Stimulated activated naive CD8-positive, alpha-beta T cell treated with anti-CD3 and anti-CD28 coated beads, Interleukin-15, Interleukin-2, amounts not matched to agents 100 U/mL and 50 U/mL, for 24 hours (primary cell): ENCODE measurements at regions not wholly inside any gene's neighbourhood (a gene's known extent, or its start where the extent isn't known, plus 50 kb on each side); places are given as distances from the start of the nearest gene placed in this dataset.
A peak's percentile ranks its signal among the peaks of the same experiment; 100 is the strongest.
"Not testable (repeated sequence)": the region's sequence is repeated elsewhere in the genome, so short reads cannot be mapped to it uniquely, and the experiment has no call there.

ENCODE experiments used
- ATAC-seq: fragments of 150-1000 bp; cut with Tn5 transposase; one replicate; pipeline ENCODE4 v1.10.0; 2021
- DNase-seq: peaks from one replicate; pipeline ENCODE4 v3.0.0; 2021

DNA sequence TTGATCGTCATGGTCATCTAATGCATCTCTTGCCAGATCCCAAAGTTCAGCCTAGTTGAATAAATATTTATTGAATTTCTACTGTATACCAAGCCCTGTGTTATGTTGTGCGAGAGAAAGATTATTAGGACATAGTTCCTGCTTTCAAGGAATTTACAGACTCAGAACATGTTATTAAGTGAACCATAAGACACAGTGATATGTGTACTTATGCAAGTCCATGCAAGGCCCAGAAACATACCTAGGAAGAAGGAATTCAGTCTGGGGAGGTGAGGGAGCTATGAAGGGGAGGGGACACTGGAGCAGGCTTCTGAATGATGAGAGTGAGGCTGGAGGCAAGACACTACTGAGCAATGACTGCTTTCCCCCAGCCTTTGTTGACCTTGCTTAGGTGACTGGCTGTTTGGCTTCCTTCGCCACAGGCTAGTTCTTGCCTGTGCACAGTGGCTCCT, 81.4 kb downstream of the ACAA2 start:
- ATAC-seq (no peak), DNase-seq (no peak)

DNA sequence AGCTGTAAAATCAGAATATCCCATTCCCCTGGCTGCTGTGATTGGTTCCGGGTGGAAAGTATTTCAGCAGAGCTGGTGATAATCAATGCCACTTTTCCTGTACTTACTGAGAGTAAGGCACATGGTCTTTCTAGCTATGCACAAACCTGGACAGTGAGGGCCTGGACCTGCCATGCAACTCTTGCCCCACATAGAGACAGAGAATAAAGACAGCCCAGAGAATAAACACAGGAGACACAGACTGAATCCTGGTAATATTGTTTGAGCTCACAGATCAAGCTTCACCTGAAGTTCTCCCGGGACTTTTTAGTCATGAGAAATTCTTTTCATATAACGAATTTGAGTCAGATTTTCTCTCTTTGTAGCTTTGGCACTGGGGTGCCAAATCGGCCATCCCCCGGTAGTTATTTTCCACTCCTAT, 81.9 kb downstream of the ACAA2 start:
- ATAC-seq: no peak
- DNase-seq: no peak

- ATAC-seq (no peak), DNase-seq (no peak)
These were observed 82.4 kb downstream of the ACAA2 start for GRCh38 chr18:49730951-49731391.

GRCh38 chr18:49728542-49728941, 84.8 kb downstream of the ACAA2 start:
- ATAC-seq: no peak

GRCh38 chr18:49727816-49728215, 85.5 kb downstream of the ACAA2 start:
- no peak for DNase-seq
- no peak for ATAC-seq

More at GRCh38 chr18:49728542-49728941, 84.8 kb downstream of the ACAA2 start:
- peak; percentile 62 for DNase-seq

DNA sequence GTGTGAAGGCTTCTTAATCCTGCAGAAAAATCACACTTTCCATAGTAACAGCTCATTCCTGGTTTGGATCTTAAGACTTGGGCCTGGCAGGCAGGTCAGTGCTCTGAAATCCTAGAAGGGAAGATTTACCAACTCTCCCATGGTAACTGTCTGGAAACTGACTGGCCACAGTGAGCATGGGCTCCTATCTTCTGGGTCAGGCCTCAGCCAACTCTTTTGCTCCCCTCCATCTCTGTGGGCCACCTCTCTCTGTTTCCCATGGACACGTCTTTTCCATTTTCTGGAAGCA, 86.7 kb downstream of the ACAA2 start:
- ATAC-seq (no peak), DNase-seq (no peak)

DNA sequence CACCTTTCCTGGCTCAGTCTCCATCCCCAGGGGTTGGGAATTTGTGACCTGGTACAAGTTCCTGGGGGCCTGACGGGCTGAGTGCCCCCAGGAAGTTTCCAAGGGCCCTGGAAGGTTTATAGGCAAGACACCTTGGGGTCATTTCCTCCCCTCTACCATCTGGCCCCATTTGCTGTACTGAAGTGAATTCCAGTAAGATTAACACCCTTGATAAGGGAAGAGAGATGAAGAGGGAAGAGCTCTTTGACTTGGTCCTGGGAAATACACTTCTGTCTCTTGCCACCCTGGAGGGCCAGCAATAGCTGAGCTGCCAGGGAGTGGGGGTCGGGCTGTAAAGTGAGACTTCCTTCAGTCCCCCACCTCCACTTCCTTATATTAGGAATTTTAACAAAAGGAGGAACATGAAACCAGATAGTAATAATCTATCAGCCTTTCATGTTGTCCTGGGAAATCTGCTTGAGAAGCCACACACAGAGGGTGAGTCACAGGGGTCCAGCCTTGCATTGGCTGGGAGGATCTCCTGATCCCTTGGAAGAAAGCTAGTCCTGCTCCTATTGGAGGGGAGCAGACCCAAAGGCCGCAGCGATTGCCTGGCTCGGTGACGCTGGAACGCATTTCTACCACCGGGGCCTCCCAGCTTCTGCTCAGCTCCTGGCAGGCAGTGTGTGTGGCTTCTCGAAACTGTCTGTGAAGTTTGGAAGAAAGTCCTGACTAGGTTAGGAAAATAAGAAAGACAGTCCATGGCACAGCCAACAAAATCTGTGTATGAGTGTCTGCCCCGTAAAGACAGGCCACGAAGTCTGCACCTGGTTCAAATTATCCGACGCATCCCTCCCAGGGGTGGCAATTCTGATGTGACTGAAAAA, 87.3 kb downstream of the ACAA2 start:
- DNase-seq (no peak), ATAC-seq (no peak)

DNA sequence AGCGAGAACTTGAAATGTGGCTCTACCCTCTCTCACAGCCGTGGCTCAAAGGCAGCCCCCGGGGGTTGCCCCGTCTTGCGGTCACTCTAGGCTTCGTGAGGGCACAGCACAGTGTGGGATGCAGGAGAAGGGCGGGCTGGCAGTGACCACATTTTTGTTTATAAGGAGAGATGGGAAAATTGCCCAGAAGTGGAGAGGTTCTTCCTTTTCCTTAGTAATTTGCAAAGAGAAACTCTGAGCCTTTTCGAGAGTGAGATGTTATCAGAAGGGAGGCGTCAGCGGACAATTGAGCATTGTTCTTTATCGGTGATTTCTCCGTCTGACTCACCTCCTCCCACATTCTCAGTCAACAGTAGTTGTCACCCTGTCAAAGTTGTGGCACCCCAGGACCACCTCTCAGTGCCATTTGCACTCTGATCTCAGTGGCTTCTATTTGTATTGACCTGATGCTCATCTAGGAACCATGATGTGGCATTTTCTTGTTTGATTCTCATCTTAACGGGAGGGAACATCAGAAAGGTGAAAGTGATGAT, 89.6 kb downstream of the ACAA2 start:
- ATAC-seq: peak; percentile 91
- DNase-seq: peak; percentile 38

GRCh38 chr18:49722477-49722876, 90.9 kb downstream of the ACAA2 start:
- no peak for ATAC-seq
- no peak for DNase-seq

DNA sequence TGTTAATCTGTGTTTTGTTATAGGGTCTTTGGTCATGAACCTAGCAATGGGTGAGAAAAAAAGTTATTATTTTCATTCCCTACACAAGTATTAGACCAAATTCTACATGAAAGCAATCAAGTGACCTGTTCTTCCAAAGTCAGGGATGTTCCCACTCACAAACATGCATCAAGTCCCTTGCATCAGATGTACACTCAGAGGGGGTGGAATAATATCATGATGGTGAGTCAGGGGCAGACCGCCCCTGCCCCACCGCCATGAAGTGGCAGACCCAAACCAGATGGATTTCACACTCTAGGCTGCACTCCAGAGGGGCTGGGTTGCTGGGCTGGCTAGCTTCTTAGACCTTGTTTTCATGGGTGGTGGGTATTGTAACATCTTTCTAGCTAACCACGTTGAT, 91.4 kb downstream of the ACAA2 start:
- no peak for ATAC-seq
- DNase-seq: no peak

- not testable (repeated sequence) for DNase-seq, ATAC-seq
These were observed 92.4 kb downstream of the ACAA2 start for GRCh38 chr18:49720944-49721343.

GRCh38 chr18:49717617-49718016, 95.7 kb downstream of the ACAA2 start:
- DNase-seq (no peak), ATAC-seq (no peak)

- ATAC-seq (no peak), DNase-seq (no peak)
These were observed 97.3 kb downstream of the ACAA2 start for GRCh38 chr18:49716035-49716434.

- DNase-seq: no peak
- ATAC-seq: no peak
These were observed 104.0 kb downstream of the ACAA2 start for GRCh38 chr18:49709347-49709690.

- no peak for DNase-seq
- no peak for ATAC-seq
These were observed 104.5 kb downstream of the ACAA2 start for GRCh38 chr18:49708662-49709346.

DNA sequence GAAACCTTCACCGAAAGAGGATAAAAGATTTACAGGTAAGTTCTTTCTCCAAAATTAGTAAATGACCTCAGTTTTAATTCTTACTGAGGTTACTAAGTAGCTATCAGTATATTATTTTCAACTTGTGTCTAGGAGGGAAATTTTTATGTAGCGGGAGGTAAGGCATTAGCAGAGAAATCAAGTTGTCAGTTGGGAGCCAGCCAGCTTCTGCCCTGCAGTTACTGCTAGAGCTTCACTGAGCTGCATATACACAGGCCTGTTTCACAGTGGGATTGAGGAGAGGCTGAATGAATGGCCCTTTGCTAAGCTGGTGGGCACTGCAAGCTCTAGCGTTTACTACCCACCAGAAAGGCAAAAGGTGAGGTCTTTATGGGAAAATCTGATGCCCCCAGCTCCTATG, 105.7 kb downstream of the ACAA2 start:
- ATAC-seq (no peak), DNase-seq (no peak)

GRCh38 chr18:49704334-49704733, 109.0 kb downstream of the ACAA2 start:
- DNase-seq (no peak), ATAC-seq (no peak)

DNA sequence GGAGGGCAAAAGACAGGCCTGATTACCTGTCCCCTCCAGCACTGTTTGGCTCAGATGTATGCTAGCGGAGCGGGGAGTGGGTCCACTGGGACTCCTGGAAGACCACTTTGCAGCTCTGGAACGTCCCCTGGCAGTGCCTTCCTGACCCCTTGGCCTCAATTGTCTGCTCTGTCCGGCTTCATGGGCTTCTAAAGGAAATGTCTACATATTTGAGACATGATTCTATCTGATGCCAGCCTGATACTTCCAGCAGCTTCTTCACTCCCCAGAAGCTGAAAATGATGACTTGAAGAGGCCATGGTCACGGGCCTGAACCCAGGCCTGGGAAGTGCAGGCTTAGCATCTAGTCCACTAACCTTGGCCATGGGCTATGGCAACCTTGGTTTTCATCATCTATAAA, 112.1 kb downstream of the ACAA2 start:
- no peak for DNase-seq
- ATAC-seq: no peak

GRCh38 chr18:49699303-49699702, 114.0 kb downstream of the ACAA2 start:
- ATAC-seq (no peak), DNase-seq (no peak)

DNA sequence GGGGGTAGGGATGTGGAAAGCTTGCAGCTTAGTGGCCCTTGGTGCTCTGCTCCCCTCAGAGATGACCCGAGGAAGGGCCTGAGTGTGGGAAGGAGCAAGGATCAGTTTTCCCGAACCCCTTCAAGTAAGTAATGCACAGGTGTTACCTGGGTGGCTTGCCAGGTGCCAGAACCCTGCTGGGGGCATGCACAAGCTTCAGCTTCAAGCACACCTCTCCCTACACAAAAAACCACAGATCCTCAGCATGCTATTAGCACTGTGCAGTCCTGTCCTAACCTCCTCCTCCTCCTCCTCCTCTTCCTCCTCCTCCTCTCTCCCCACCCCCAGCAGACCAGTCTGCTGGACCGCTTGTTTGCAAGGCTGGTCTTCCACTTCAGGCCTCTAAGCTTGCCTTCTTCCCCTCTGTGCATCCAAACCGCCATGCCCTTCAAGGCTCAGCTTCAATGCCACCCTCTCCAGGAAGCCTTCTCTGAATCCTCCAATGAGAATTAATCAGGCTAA, 114.8 kb downstream of the ACAA2 start:
- DNase-seq (no peak), ATAC-seq (no peak)

DNA sequence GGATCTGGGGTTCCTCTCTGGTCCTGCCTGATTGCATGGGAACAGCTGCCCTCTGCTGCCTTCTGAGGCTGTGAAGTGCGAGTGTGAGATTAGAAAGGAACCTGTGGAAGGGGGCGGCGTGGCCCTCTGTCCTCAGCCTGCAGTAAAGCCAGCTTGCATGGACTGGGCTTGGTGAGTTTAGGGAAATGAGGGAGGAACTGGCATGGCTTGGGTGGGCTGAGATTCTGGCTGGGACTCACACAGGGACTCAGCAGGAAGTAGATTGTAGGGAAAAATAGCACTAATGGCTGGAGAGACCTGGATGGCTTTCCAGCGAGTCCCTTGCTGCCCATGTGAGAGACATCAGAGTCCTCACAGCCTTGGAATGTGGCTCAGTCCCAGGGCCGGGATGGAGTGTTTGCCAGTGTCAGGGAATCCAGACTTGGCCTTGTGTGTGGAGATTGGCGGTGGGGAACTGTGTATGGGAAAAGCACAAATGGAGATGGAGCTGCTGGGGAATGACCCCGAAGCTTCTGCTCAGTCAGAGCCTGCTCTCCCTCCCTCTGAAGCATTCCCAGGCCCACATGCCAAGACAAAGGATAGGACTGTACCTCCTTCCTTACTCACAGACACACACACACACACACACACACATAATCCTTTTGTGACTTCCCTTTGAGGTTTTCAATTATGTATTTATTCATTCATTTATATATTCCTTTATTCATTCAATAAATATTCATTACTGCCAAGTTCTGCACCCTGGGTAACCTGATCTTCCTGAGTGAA, 115.4 kb downstream of the ACAA2 start:
- ATAC-seq (no peak), DNase-seq (no peak)

DNA sequence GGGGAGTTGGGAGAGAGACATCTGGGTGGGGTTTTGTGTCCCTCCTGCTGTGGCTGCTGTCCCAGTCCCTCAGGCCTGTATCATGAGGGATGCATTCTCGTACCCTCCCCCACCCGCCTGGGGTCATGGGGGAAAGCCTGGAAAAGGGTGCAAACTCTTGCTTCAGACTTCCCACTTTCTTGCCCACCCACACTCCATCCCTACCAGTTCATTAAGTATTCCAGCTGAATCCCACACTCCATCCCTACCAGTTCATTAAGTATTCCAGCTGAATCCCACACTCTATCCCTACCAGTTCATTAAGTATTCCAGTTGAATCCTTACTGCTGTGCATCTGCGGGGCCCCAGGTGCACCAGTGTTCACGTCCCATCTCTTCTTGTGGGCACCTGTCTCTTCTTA, 116.3 kb downstream of the ACAA2 start:
- ATAC-seq (no peak), DNase-seq (no peak)

- no peak for ATAC-seq
- DNase-seq: no peak
These were observed 118.9 kb downstream of the ACAA2 start for GRCh38 chr18:49694402-49694801.
